Right hindlimb (tissue), 1 donor: ENCODE measurements at regions not wholly inside any gene's neighbourhood (a gene's known extent, or its start where the extent isn't known, plus 50 kb on each side); places are given as distances from the start of the nearest gene placed in this dataset.
"Not testable (repeated sequence)": the region's sequence is repeated elsewhere in the genome, so short reads cannot be mapped to it uniquely, and the experiment has no call there.

ENCODE experiments used
- DNase-seq: peaks from one replicate; pipeline ENCODE4 v3.0.0-alpha.2; 2018

DNA sequence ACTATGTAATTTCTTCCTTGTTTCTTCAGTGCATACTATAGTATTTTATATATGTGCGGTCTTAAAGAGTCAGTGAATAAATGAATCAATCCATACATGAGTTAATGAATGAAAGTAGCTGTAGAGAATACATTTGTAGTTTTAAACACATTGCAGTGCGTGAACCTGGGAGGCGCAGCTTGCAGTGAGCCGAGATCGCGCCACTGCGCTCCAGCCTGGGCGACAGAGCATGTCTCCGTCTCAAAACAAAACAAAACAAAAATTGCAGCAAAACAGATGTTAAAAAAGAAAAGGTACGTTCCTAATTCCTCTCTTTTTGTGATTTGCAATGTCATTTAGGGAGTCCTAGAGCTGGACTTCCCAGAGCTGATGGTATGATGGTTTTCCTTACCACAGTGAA, 1144.8 kb upstream of the FANCL start:
- DNase-seq: no peak

DNA sequence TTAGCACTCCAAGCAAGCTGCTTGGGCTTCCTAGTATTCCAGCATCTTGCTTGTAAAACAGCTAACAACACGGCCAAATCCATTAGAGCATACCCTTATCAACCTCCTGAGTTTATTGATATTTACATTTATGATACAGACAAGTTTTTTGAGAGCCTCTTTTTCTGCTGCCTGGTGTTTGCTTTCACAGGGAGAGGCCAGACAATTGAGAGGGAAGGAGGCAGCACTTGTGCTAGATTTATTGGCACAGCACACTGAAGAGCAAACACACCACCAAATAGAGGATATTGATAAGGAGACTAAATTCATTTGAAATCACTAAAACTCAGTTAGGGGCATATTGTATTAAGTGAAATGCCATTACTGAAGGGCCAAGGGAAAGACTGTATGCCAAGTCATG, 1142.3 kb upstream of the FANCL start:
- DNase-seq: no peak

DNA sequence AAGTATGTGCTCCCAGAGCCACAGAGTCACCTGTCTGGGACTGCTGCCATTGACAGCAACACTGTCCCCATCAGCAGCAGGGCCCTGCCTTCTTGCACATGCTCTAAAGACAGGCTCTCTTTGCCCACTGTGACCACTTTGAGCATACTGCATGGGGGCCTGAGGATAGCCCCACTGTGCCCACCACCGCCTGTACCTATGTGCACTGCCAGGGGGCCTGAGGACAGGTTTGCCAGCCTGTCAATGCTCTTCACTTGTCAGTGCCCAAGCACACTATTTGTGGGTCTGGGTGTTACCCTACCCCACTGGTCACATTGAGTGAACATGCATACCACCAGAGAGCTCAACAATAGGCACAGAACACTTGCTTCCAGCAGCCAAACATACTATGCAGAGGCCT, 1137.0 kb upstream of the FANCL start:
- no peak for DNase-seq

GRCh38 chr2:59366288-59366687, 1125.2 kb upstream of the FANCL start:
- no peak for DNase-seq

DNA sequence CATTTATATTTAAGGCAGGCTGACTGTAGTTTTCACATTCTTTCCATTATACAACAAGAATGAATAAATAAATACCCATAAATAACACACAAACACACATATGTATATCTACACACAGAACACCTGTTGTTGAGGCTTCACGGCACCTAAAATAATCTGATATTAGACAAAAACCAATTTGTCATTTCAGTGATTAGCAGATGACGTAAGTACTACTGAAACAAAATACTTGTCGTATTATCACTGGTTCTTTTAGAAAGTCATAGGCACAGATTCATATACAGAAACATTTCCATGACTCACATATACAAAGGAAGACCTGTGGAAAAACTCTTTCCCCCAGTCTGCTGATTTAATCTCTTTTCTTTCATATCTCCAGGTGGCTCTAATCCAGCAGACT, 1113.4 kb upstream of the FANCL start:
- DNase-seq: no peak

DNA sequence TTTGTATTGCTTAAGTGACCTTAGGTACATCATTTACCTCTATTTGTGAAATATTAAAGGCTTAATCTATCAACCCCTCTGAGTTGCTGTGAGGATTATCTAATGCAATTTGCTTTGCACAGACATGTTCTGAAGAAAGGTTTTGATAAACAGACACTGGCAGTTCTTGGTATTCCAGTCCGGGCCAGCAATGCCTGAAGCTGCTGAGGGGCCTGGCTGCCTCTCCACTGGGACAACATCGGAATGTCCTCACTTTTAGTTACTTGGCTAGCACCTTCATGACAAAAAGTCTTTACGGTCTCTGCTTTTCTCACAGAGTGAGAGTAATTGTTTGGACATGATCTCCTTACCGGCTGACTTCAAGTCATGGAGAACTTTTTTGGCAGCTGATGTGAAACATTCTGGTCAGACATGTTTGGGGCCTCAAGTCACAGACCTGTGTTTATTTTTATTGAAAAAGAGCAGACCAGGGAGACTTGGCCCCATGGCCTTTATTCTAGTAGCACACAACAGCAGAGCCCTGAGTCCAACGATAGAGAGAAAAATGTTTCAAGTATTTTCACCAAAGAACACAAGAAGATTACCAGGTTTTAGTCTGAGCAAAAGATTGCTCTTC, 1112.3 kb upstream of the FANCL start:
- DNase-seq: no peak

- no peak for DNase-seq
These were observed 1101.0 kb upstream of the FANCL start for GRCh38 chr2:59342166-59342565.

DNA sequence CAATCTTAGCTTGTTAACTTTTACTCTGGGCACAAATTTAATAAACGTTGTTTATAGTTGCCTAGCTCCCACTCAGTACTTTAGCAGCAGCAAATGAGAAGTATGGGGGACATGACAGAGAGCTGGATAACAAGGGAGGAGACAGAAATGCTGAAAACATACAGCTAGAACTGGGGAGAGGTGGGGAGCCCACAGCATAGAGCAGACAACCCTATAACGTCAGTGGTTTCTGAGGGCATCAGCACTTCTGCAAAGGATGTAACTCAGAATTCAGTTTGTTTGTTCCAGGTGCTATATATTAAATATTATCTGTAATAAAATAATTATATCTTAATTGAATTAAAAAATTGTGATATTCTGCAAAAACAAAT, 1098.7 kb upstream of the FANCL start:
- DNase-seq: no peak

DNA sequence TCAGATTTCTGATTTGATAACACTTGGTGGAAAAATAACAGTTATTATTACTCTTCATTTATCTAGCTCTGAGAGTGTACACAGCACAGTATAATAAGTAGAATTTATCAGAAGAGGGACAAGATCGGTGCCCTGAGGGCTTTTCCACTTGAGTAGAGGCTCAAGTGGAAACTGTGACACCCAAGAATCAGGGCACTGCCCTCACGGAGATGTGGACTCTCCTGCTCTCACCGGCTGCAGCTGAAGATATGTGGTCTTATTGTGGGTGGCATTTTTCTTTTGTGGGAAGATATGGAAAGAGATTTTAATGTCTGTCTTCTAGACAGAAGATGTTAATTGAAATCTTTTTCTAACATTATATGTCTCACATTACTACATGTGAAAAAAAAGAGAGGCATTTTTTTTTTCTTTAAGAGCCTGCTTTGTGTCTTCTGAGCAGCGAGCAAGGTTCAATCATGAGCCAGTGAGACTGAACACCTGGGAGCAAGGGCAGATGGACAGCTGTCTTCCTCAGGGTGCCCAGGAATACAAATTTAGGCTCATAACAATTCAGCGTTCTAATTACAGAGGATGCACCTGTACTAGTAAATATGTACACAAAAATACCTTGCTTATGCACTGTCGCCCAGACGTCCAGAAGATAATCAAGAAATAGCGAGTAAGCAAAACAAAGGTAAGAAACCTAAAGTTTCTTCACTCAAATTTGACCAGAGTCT, 1098.2 kb upstream of the FANCL start:
- DNase-seq: no peak

DNA sequence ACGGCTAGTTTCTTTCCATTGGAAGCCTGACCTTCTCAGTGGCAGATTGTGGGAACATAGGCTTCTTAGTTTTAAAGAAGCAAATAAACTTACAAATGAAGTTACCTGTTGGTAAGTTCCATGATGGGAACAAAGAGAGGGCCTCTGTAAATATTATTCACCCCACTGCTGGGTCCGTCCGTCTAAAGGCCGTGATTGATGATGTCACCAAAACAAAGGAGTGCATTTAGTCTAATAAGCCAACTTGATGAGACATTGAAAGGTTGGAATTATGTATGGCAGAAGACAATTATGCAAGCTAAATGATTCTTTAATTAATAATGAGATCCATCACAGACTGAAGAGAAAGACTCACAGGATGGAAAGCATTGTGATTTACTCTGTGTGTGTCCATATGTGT, 1091.9 kb upstream of the FANCL start:
- DNase-seq: no peak

DNA sequence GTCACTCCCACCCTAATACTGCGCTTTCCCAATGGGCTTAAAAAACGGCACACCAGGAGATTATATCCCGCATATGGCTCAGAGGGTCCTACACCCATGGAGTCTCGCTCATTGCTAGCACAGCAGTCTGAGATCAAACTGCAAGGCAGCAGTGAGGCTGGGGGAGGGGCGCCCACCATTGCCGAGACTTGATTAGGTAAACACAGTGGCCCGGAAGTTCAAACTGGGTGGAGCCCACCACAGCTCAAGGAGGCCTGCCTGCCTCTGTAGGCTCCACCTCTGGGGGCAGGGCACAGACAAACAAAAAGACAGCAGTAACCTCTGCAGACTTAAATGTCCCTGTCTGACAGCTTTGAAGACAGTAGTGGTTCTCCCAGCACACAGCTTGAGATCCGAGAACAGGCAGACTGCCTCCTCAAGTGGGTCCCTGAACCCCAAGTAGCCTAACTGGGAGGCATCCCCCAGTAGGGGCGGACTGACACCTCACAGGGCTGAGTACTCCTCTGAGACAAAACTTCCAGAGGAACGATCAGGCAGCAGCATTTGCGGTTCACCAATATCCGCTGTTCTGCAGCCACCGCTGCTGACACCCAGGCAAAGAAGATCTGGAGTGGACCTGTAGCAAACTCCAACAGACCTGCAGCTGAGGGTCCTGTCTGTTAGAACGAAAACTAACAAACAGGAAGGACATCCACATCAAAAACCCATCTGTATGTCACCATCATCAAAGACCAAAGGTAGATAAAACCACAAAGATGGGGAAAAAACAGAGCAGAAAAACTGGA, 1085.6 kb upstream of the FANCL start:
- DNase-seq: not testable (repeated sequence)

GRCh38 chr2:59322870-59323269, 1081.7 kb upstream of the FANCL start:
- no peak for DNase-seq

GRCh38 chr2:59322005-59322404, 1080.9 kb upstream of the FANCL start:
- DNase-seq: no peak

GRCh38 chr2:59314031-59314766, 1073.1 kb upstream of the FANCL start:
- DNase-seq: no peak

DNA sequence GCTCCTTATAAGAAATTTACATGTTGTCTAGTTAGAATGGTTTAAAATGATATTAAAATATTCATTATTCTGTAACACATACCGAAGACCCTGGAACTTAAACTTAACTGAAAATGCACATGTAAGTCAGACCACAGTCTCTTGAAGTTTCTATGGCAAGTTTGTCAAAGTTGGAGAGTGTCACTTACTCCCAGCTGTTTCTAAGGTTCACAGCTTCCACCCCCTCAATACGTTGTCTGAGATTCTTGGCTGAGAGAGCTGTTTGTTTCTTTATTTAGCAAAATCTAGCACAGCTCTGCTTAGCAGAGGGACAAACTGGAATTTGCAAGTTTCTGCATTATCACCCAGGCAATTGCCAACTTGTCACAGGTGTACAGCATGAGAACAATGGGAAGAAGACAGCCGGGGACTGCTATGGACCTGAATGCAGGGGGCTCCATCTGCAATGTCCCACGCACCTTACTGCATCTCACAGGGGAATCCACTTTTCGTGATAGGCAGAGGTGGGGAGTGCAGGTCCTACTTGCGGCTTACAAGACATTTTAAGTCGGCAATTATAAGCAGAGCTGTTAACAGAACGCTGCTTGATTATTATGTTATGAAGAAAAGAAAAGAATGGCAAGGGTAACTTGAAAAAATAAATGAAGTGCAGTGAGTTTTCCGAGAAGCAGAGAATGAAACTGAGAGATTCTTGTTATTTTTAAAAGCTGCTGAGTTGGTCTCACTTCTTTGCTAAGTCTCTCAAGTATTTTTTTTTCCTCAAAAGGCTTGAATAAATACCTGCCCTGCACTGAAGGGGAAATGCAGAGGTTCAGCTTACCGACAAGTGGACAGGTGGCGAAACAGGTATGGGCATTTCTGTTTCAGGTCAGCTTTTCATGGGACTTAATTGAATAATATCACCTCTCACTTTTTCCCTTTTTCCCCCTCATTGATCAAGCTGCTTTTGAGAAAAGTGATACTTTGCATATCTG, 1072.1 kb upstream of the FANCL start:
- DNase-seq: no peak

GRCh38 chr2:59312029-59312428, 1070.9 kb upstream of the FANCL start:
- DNase-seq: no peak

GRCh38 chr2:59308108-59308507, 1067.0 kb upstream of the FANCL start:
- no peak for DNase-seq

DNA sequence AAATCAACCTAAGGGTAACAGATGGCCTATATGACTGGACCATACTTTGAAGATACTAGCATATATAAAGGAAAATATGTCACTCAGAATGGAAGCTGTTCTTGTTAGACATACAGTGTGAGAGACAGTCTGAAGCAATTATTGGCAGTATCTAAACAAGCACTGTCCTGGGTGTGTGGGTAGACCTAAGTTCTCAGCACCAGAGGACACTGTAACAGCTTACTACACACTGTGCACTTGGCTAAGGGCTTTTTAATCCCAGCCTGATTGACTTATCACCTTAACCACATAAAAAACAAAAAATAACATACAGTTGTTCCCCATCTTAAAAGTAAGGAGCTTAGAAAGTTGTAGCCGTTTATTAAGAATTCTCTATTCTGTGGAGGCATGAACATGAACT, 1066.1 kb upstream of the FANCL start:
- no peak for DNase-seq

DNA sequence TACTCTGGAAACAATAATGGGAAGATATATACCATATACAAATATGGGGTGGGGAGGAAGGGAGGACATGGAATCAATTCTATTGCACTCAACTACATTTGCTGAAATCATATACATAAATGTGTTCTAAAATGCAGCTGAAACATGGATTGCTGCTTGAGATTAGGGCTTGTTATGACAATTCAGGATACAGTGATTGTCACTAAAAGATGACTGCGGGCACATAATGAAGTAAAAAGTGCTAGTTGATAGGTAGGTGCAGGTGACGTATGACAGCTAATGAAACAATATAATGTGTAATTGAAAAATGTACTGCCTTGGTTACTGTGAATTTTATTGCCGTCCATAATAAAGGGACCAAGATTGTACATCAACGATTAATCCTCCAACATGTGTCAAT, 1062.1 kb upstream of the FANCL start:
- DNase-seq: no peak

GRCh38 chr2:59302683-59303082, 1061.6 kb upstream of the FANCL start:
- DNase-seq: no peak

DNA sequence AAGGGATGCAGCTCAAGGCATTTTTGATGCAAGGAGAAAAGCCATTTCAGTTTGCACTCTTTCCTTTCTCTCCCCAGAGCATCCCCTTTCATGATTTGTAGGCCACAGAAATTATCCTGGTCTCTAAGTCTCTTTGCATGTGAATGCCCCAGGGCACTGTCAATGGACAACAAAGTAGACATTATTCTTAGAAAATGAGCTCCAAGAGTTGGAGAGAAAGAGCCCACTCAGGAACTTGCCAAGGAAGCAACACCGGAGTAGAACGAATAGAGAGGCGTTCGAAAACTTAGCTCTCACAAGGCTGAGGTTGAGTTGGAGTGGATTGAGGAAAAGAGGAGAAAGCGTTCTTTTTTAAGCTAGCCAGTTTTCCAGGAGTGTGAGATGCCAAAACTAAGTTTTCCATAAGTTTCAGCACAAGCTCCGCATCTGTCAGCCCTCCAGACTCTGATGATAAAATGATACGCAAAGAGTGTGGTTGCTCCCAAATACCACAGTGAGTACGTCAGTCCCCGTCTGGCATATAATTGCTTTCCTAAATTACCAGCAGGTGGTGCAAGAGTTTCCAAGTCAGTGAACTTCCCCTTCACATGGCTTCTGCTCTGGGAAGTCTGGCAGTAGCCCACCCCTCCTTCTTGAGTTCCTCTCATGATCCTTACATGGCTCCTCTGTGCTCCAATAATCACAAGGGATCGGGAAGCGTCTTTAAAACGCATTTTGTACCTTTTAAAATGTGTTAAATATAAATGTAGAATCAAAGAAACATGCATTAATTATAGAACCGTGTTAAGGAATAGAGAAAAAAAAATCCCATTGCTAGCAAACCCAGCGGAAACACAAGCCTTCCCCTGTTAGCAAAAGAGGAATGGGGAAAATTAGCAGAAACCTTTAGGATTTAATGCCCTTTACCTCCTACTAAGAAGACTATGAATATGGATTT, 1060.6 kb upstream of the FANCL start:
- DNase-seq: peak; percentile 82
